ENCODE measurements at regions not wholly inside any gene's neighbourhood (a gene's known extent, or its start where the extent isn't known, plus 50 kb on each side); places are given as distances from the start of the nearest gene placed in this dataset.

DNA sequence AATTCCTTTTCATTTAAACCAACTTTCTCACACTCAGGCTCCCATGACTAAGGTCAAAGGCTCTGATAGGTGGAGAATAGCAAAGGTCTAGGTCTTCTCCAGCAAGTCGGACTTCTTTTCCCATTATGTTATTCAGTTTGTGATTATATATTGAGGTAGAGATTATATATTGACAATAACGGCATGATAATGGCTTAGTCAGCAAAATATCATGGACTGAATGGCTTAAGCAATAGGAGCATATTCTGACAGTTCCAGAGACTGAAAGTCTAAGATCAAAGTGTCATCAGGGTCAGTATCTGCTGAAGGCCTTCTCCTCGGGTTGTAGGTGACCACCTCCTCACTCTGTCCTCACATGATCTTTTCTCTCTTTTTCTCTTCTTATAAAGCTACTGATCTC lies 1251.4 kb downstream of the ROBO1 start:
- Histone ChIP-seq H3K4me3 (no peak overlapping the region), H3K4me1 (no peaks in the 10 kb centered on the region), H3K27me3 (no peaks in the 10 kb centered on the region), H3K27ac (no peak overlapping the region), H3K9me3 (no peaks in the 10 kb centered on the region), H3K36me3 (no peaks in the 10 kb centered on the region)
- TF ChIP-seq, protein P1, sequence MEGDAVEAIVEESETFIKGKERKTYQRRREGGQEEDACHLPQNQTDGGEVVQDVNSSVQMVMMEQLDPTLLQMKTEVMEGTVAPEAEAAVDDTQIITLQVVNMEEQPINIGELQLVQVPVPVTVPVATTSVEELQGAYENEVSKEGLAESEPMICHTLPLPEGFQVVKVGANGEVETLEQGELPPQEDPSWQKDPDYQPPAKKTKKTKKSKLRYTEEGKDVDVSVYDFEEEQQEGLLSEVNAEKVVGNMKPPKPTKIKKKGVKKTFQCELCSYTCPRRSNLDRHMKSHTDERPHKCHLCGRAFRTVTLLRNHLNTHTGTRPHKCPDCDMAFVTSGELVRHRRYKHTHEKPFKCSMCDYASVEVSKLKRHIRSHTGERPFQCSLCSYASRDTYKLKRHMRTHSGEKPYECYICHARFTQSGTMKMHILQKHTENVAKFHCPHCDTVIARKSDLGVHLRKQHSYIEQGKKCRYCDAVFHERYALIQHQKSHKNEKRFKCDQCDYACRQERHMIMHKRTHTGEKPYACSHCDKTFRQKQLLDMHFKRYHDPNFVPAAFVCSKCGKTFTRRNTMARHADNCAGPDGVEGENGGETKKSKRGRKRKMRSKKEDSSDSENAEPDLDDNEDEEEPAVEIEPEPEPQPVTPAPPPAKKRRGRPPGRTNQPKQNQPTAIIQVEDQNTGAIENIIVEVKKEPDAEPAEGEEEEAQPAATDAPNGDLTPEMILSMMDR (IDR thresholded peaks at IDR 0.05), result no peak
- TF ChIP-seq POLR2A (IDR thresholded peaks at IDR 0.05), result no peak
- no peak for DNase-seq

DNA sequence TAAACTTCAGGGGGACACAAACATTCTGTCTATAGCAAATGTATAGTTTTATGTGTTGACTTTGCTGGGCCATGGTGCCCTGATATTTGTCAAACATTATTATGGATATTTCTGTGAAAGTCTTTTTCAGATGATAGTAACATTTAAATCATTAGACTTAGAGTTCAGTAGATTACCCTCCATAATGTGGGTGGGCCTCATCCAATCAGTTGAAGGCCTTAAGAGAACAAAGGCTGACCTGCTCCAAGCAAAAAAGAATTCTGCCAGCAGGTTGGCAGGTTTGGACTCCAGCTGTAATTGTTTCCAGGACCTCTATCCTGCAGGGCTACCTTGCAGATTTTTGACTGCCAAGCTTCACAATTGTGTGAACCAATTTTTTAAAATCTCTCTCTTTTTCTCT lies 1250.9 kb downstream of the ROBO1 start:
- H3K4me3 ChIP-seq, result no peak overlapping the region
- H3K36me3 ChIP-seq, result no peaks in the 10 kb centered on the region
- H3K4me1 ChIP-seq, result no peaks in the 10 kb centered on the region
- DNase-seq, result no peak
- no peaks in the 10 kb centered on the region for H3K27me3 ChIP-seq
- no peaks in the 10 kb centered on the region for H3K9me3 ChIP-seq
- no peak overlapping the region for H3K27ac ChIP-seq
- no peak for TF ChIP-seq POLR2A (IDR thresholded peaks at IDR 0.05)
- TF ChIP-seq, protein P1 (IDR thresholded peaks at IDR 0.05), result no peak

DNA sequence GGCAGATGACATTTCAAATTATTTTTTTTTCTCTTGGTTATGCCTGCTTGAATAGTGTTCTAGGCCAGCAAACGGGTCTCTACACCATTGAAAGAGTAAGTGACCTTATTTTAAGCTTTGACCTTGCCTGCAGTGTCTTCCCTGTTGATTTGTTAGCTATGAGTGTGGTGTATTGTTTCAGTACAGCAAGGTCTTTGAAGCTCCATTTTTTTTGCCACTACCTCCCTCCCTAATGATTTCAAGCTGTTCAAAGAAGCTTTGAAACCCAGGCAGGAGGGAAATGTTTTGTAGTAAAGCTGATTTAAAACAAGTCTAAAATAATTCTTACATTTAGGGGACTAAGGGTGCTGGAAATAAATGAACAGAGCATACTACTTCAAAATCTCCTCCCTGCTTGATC lies 1249.8 kb downstream of the ROBO1 start:
- DNase-seq, result no peak
- H3K9me3 ChIP-seq, result no peaks in the 10 kb centered on the region
- no peaks in the 10 kb centered on the region for H3K4me1 ChIP-seq
- H3K27ac ChIP-seq, result no peak overlapping the region
- no peaks in the 10 kb centered on the region for H3K27me3 ChIP-seq
- H3K36me3 ChIP-seq, result no peaks in the 10 kb centered on the region
- H3K4me3 ChIP-seq, result no peak overlapping the region
- TF ChIP-seq, protein P1 (IDR thresholded peaks at IDR 0.05), result no peak
- TF ChIP-seq POLR2A (IDR thresholded peaks at IDR 0.05), result no peak

DNA sequence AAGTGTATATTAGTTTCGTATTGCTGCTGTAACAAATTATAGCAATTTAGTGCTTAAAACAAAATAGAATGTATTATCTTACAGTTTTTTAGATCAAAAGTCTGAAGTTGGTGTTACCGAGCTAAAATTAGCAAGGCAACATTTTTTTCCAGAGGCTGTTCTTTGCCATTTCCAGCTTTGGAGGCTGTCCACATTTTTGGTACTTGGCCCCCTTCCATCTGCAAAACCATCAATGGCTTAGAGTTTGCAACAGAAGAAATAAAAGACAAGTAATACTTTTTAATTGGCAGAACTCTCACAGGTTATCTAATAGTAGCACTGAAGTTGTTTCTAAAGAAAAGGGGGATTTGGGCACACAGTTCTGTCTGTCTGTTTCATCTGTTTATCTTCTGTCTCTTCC lies 1248.5 kb downstream of the ROBO1 start:
- no peak overlapping the region for H3K4me3 ChIP-seq
- H3K27me3 ChIP-seq, result no peaks in the 10 kb centered on the region
- no peak overlapping the region for H3K27ac ChIP-seq
- H3K4me1 ChIP-seq, result no peaks in the 10 kb centered on the region
- H3K9me3 ChIP-seq, result no peaks in the 10 kb centered on the region
- no peaks in the 10 kb centered on the region for H3K36me3 ChIP-seq
- TF ChIP-seq, protein P1 (IDR thresholded peaks at IDR 0.05), result no peak
- no peak for TF ChIP-seq POLR2A (IDR thresholded peaks at IDR 0.05)
- no peak for DNase-seq

DNA sequence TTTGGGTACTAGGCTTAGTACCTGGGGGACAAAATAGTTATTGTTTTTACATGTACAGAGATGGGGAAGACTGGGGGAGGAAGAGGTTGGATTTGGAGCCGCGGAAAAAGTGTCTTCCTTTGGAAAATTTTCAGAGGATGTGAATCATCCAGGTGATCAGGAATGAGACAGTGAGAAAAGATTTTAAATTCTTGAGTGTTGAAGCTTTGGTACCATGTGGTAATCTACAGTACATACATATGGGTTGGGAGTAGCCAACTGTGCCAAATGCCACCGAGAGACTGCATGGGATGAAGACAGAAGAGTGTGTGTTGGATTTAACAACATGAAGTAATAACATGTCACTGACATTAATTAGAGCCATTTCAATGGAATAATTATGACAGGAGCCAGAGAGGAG lies 1238.2 kb downstream of the ROBO1 start:
- H3K9me3 ChIP-seq, result no peaks in the 10 kb centered on the region
- no peaks in the 10 kb centered on the region for H3K4me1 ChIP-seq
- no peak for TF ChIP-seq POLR2A (IDR thresholded peaks at IDR 0.05)
- TF ChIP-seq, protein P1 (IDR thresholded peaks at IDR 0.05), result no peak
- no peak for DNase-seq
- H3K27me3 ChIP-seq, result no peaks in the 10 kb centered on the region
- H3K27ac ChIP-seq, result no peak overlapping the region
- H3K36me3 ChIP-seq, result no peaks in the 10 kb centered on the region
- H3K4me3 ChIP-seq, result no peak overlapping the region

DNA sequence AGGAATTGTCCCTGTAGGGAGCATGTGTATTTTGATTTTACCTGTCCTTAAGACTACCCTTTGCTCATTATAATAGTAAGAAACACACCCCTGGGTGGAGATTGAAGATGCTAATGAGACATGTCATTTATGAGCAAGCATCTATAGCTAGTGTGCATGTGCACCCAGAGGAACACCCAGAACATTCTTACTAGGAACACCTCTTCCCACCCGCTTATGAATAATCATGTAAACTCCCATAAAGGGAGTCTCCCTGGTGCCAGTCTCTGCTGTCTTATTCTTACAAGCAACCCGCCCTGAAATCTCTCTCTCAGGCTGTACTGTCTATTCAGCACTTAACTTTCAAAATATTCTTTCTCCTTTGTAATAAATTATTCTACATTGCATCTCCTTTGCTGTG lies 1227.3 kb downstream of the ROBO1 start:
- TF ChIP-seq, protein P1 (IDR thresholded peaks at IDR 0.05), result no peak
- TF ChIP-seq POLR2A (IDR thresholded peaks at IDR 0.05), result no peak
- Histone ChIP-seq H3K27ac (no peak overlapping the region), H3K9me3 (no peaks in the 10 kb centered on the region), H3K36me3 (no peaks in the 10 kb centered on the region), H3K4me3 (no peak overlapping the region), H3K27me3 (no peaks in the 10 kb centered on the region), H3K4me1 (no peaks in the 10 kb centered on the region)
- DNase-seq, result no peak

Data from Peyer's patch (tissue), 4 donors.